ENCODE measurements at regions not wholly inside any gene's neighbourhood (a gene's known extent, or its start where the extent isn't known, plus 50 kb on each side); places are given as distances from the start of the nearest gene placed in this dataset.

DNA sequence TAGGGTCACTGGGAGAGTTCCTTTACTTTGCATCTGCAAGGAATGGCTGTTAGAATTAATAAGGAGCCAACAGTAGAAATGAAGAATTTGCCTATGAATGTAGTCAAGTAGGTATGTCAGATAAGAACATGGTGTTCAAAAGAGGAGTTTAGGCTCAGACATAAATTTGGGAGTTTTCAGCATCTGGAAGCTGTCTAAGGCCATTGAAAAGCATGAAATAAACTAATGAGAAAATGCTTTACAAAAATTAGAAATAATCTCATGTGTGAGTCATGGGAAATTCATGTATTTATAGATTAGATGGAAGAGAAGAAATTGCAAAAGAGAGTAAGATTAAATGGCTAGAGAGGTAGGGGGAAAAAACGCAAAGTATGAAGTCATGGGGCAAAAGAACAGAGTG, 201.9 kb downstream of the DIPK2A start:
- Mint-ChIP-seq H3K4me3 (no peak overlapping the region), H3K27me3 (no peaks in the 10 kb centered on the region), H3K27ac (no peak overlapping the region), H3K36me3 (no peaks in the 10 kb centered on the region), H3K4me1 (ENCODE audit: unreplicated experiment) (no peaks in the 10 kb centered on the region), H3K9me3 (peaks cover 7% of the 10 kb centered on the region)
- DNase-seq (ENCODE audit: extremely low spot score, unreplicated experiment): no peak
- TF ChIP-seq, protein P1, sequence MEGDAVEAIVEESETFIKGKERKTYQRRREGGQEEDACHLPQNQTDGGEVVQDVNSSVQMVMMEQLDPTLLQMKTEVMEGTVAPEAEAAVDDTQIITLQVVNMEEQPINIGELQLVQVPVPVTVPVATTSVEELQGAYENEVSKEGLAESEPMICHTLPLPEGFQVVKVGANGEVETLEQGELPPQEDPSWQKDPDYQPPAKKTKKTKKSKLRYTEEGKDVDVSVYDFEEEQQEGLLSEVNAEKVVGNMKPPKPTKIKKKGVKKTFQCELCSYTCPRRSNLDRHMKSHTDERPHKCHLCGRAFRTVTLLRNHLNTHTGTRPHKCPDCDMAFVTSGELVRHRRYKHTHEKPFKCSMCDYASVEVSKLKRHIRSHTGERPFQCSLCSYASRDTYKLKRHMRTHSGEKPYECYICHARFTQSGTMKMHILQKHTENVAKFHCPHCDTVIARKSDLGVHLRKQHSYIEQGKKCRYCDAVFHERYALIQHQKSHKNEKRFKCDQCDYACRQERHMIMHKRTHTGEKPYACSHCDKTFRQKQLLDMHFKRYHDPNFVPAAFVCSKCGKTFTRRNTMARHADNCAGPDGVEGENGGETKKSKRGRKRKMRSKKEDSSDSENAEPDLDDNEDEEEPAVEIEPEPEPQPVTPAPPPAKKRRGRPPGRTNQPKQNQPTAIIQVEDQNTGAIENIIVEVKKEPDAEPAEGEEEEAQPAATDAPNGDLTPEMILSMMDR (conservative IDR thresholded peaks at IDR 0.05): no peak

DNA sequence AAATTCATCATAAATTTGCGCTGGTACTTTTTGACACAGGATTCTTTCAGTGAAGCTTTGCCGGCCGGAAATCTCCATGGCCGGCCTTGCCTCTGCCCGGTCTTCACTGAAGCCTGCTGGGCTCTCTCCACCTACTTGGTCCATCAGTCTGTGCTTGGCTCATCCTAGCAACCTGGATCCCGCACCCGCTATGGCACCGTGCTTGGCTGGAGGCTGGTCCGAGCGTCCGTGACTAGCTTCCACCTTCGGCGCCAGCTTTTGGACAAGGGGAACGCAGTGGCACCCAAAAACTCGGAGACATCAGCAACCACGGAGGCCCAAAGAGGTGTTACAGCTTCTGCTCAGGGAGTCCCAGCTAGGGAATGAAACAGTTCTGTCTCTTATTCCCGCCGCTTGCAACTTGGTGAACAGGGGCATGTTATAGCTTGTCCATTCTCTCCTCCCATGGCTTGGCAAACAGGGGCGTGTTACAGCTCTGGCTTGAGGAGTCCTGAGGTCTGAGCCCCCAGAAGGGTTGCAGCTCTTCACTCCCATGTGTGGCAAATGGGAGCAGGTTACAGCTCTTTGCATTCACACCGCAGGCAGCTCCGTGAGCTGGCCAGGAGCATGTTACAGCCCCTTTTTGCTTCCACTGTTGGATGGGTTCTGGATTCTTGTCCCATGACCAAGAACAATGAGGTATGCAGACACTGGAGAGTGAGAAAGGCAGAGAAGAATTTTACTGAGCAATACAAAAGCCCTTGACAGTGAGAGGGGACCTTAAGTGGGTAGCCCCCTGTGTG, 204.2 kb downstream of the DIPK2A start:
- TF ChIP-seq, protein P1 (conservative IDR thresholded peaks at IDR 0.05): no peak
- Mint-ChIP-seq H3K4me3 (no peak overlapping the region), H3K27ac (no peak overlapping the region), H3K27me3 (no peaks in the 10 kb centered on the region), H3K36me3 (no peaks in the 10 kb centered on the region), H3K4me1 (ENCODE audit: unreplicated experiment) (no peaks in the 10 kb centered on the region), H3K9me3 (peaks cover 7% of the 10 kb centered on the region)
- no peak for DNase-seq (ENCODE audit: extremely low spot score, unreplicated experiment)

DNA sequence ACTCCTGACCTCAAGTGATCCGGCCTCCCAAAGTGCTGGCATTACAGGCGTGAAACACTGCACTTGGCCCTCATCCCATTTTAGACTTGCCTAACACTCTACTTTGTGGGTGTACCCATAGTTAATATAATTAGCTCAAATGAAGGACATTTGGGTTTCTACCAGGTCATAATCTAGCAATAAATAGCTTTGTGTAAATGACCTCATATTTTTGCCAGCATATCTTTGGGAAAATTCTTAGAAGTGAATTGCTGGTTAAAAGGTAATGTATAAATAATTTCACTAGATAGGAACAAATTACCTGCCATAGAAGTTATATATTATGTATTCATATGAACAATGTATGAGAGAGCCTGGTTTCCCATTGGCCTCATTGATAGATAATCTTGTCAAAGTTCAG, 206.0 kb downstream of the DIPK2A start:
- Mint-ChIP-seq H3K4me3 (no peak overlapping the region), H3K36me3 (no peaks in the 10 kb centered on the region), H3K27me3 (no peaks in the 10 kb centered on the region), H3K9me3 (peaks cover 7% of the 10 kb centered on the region), H3K27ac (no peak overlapping the region), H3K4me1 (ENCODE audit: unreplicated experiment) (no peaks in the 10 kb centered on the region)
- DNase-seq (ENCODE audit: extremely low spot score, unreplicated experiment): no peak
- TF ChIP-seq, protein P1 (conservative IDR thresholded peaks at IDR 0.05): no peak

DNA sequence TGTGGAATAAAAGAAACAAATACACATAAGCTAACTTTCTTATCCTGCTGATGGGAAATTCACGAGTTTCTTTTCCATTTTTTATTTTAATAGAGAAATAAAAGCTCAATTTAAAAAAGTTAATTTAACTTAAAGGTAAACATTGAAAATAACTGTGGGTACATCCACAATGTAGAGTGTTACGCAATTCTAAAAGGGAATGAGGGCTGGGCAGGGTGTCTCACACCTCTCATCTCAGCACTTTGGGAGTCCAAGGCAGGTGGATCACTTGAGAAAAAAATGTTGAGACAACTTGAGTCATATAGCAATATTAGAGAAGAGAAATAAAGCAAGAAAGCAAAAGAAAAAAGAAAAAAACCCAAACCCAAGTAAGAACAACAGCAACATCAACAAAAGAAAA, 207.0 kb downstream of the DIPK2A start:
- Mint-ChIP-seq H3K4me3 (no peak overlapping the region), H3K4me1 (ENCODE audit: unreplicated experiment) (no peaks in the 10 kb centered on the region), H3K36me3 (no peaks in the 10 kb centered on the region), H3K27me3 (no peaks in the 10 kb centered on the region), H3K27ac (no peak overlapping the region), H3K9me3 (peaks cover 7% of the 10 kb centered on the region)
- DNase-seq (ENCODE audit: extremely low spot score, unreplicated experiment): no peak
- TF ChIP-seq, protein P1 (conservative IDR thresholded peaks at IDR 0.05): no peak

DNA sequence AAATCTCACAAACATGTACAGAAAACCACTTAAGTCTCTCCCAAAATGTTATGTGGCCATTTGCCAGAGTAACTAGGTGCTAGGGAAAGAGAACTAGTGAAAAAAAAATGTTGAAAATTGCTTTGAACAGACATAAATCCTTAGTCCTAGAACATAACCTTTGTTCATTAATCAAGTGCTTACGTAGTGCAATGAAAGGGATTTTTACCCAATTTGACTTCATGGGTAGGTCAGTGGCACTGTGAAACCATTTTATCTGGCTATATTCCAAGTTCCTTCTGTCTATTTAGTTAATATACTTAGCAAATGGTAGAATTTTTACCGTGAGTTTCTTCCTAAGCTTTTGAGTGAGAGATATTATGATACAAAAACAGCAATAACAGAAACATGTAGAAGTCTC, 209.4 kb downstream of the DIPK2A start:
- Mint-ChIP-seq H3K9me3 (peaks cover 12% of the 10 kb centered on the region), H3K4me3 (no peak overlapping the region), H3K36me3 (no peaks in the 10 kb centered on the region), H3K27me3 (no peaks in the 10 kb centered on the region), H3K4me1 (ENCODE audit: unreplicated experiment) (no peaks in the 10 kb centered on the region), H3K27ac (no peak overlapping the region)
- TF ChIP-seq, protein P1 (conservative IDR thresholded peaks at IDR 0.05): no peak
- DNase-seq (ENCODE audit: extremely low spot score, unreplicated experiment): no peak
